Panc1 (cell line): ENCODE measurements at regions not wholly inside any gene's neighbourhood (a gene's known extent, or its start where the extent isn't known, plus 50 kb on each side); places are given as distances from the start of the nearest gene placed in this dataset.

Experiments
- ATAC-seq: fragments of 200-7000 bp; cut with Tn5 transposase; 2 replicates; pipeline ENCODE4 v1.9.1; 2020; ENCODE audit warnings: mild to moderate bottlenecking, moderate library complexity
- BruUV-seq: library from RNA; stranded (reverse); fragments of 400-500 nt; replicated peaks from 2 replicates; lab custom pipeline; 2021; lab: Mats Ljungman, UMichigan
- CTCF ChIA-PET: fragments of 300-600 bp; sonication (Branson Sonifier 250); formaldehyde crosslinking; loops from one replicate; lab custom pipeline; 2022; ENCODE audit warnings: antibody characterized with exemption; lab: Charles Lee
- POLR2A ChIA-PET: fragments of 300-600 bp; sonication (Branson Sonifier 250); formaldehyde crosslinking; loops from one replicate; lab custom pipeline; 2022; ENCODE audit warnings: antibody characterized with exemption; lab: Charles Lee
- DNase-seq: peaks from one replicate; pipeline ENCODE4 v3.0.0-alpha.2; 2010; ENCODE audit warnings: low read depth, low spot score
- H3K27ac ChIP-seq: 2 replicates; pipeline ENCODE4 v1.5.1; 2011; ENCODE audit warnings: mild to moderate bottlenecking, low read length, inconsistent platforms
- H3K27me3 ChIP-seq: fragments of 200-500 bp; sonication (Bioruptor generic); 2 replicates; pipeline ENCODE4 v1.6.0; 2014; ENCODE audit warnings: low read length, inconsistent platforms; ENCODE audit not compliant: control insufficient read depth, insufficient read depth
- H3K36me3 ChIP-seq: fragments of 200-500 bp; sonication (Bioruptor generic); 2 replicates; pipeline ENCODE4 v1.5.1; 2014; ENCODE audit warnings: inconsistent platforms, mild to moderate bottlenecking, low read length, moderate library complexity; ENCODE audit not compliant: control insufficient read depth, insufficient read depth
- H3K4me1 ChIP-seq: 2 replicates; pipeline ENCODE4 v1.5.1; 2011; ENCODE audit warnings: inconsistent platforms, mild to moderate bottlenecking, low read length, moderate library complexity; ENCODE audit not compliant: control insufficient read depth, insufficient read depth
- H3K4me3 ChIP-seq, 2 experiments: 2 replicates each; pipeline ENCODE4 v1.5.1; 2011 to 2012; ENCODE audit warnings: low read depth in 2 of 2, low read length in 2 of 2, mild to moderate bottlenecking in 2 of 2, inconsistent platforms in 1 of 2, moderate library complexity in 1 of 2
- H3K9me3 ChIP-seq: fragments of 200-500 bp; sonication (Bioruptor generic); 2 replicates; pipeline ENCODE4 v1.5.1; 2014; ENCODE audit warnings: low read depth, mild to moderate bottlenecking, inconsistent platforms, low read length, moderate library complexity; ENCODE audit not compliant: control insufficient read depth, insufficient read depth
- CTCF ChIP-seq: fragments of 450-650 bp; IDR thresholded peaks from 2 replicates; pipeline ENCODE4 v1.5.1; 2017; ENCODE audit warnings: mild to moderate bottlenecking
- POLR2AphosphoS5 ChIP-seq: IDR thresholded peaks from 2 replicates; pipeline ENCODE4 v1.6.1; 2012; ENCODE audit warnings: mild to moderate bottlenecking, low read depth, low read length, moderate library complexity
- REST ChIP-seq, 2 experiments: IDR thresholded peaks; 2 replicates each; pipeline ENCODE4 v1.6.1; 2011 to 2012; ENCODE audit warnings: low read depth in 2 of 2, control low read depth in 1 of 2, low read length in 1 of 2, mild to moderate bottlenecking in 1 of 2, moderate library complexity in 1 of 2; ENCODE audit not compliant: insufficient read depth in 1 of 2
- SIN3A ChIP-seq: IDR thresholded peaks from 2 replicates; pipeline ENCODE4 v1.6.1; 2012; ENCODE audit warnings: low read depth, mild to moderate bottlenecking, low read length, moderate library complexity, borderline replicate concordance; ENCODE audit not compliant: insufficient read depth
- TCF7L2 ChIP-seq: IDR thresholded peaks from 2 replicates; pipeline ENCODE4 v1.6.1; 2011; ENCODE audit warnings: mild to moderate bottlenecking, low read depth, low read length, inconsistent platforms
- in situ Hi-C: cut with HindIII; loops from 2 replicates; pipeline ENCODE4 v1.10.0; 2016; ENCODE audit warnings: low sequenced_read_pairs, low pct_unique_long_range_greater_than_20kb
- intact Hi-C: fragments of 100-400 bp; cut with micrococcal nuclease; formaldehyde crosslinking; loops from one replicate; pipeline ENCODE4 v1.10.0; 2022; ENCODE audit not compliant: unreplicated experiment

GRCh38 chr1:38567401-38567800 is 292.2 kb downstream of the RRAGC start:
- no TSS peak for BruUV-seq
- no peak for ATAC-seq
- intact Hi-C loops (no loop called here), in situ Hi-C loops (no loop called here)
- CTCF ChIA-PET, result no interaction called here
- H3K4me1 ChIP-seq, result no peaks in the 10 kb centered on the region
- H3K27ac ChIP-seq, result no peak overlapping the region
- no peak overlapping the region for H3K4me3 ChIP-seq
- POLR2A ChIA-PET, result no interaction called here
- TF ChIP-seq CTCF (no peak), POLR2AphosphoS5 (no peak)
- H3K36me3 ChIP-seq, result no peaks in the 10 kb centered on the region
- no peak for DNase-seq
- H3K9me3 ChIP-seq, result no peaks in the 10 kb centered on the region
- H3K27me3 ChIP-seq, result peaks cover under 1% of the 10 kb centered on the region

DNA sequence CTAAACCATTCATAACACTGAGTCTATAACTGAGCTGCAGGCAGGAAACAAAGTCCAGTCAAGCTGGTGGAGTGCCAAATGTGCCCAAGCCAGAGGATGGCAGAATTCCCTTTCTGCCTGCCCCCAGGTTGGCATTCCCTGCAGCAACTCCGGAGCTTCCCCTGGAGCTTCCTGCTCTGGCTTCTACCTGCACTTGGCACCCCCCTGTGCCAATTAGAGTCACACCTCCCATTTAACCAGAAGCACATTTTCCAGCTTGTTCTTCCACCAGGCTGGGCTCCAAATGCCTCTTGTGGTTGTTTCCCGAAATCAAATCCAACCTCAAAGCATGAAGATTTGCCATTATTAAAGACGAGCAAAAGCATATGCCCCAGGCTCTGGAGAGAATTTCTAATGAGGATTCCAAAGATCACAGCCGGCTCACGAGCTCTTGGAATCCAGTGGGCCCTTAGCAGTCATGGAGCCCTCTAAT is 294.5 kb downstream of the RRAGC start:
- Histone ChIP-seq H3K4me1 (no peaks in the 10 kb centered on the region), H3K9me3 (no peaks in the 10 kb centered on the region), H3K4me3 (no peak overlapping the region), H3K27me3 (no peaks in the 10 kb centered on the region; the same call in 1 of the 2 replicates), H3K36me3 (no peaks in the 10 kb centered on the region), H3K27ac (no peak overlapping the region)
- TF ChIP-seq TCF7L2, result no peak
- TF ChIP-seq POLR2AphosphoS5, result no peak
- no peak for TF ChIP-seq SIN3A
- no peak for TF ChIP-seq CTCF
- TF ChIP-seq REST (IDR thresholded peaks at IDR 0.05; ENCODE audit: insufficient read depth in 1 of 2, low read depth in 2 of 2, low read length in 1 of 2), result no peak
- no TSS peak for BruUV-seq
- ChIA-PET POLR2A (no interaction called here), CTCF (no interaction called here)
- in situ Hi-C loops, result no loop called here
- intact Hi-C loops, result no loop called here
- no peak for ATAC-seq
- no peak for DNase-seq
